ENCODE measurements at regions not wholly inside any gene's neighbourhood (a gene's known extent, or its start where the extent isn't known, plus 50 kb on each side); places are given as distances from the start of the nearest gene placed in this dataset.

DNA sequence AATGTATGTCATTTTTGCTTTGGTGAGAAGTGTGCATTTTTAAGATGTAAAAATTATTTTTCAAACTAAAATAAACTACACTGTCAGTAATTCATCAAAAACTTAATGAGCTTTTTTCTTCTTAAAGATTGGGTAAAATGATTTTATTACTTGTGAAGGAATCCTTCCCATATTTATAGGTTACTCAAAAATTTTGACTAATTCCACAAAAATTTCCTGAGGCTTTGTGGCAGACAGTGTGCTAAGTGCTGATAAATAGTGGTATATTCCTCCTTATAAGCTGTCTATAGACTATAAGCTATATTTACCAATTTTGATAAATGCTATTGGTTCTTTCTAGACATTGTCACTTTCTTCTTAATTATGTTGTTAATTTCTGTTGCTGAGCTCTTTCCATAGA, 284.5 kb upstream of the SEMA6D start:
- no peak for TF ChIP-seq EZH2 (IDR thresholded peaks at IDR 0.05; ENCODE audit: borderline replicate concordance, insufficient read depth, low read depth, low read length, poor library complexity, severe bottlenecking)
- TF ChIP-seq, protein P1, sequence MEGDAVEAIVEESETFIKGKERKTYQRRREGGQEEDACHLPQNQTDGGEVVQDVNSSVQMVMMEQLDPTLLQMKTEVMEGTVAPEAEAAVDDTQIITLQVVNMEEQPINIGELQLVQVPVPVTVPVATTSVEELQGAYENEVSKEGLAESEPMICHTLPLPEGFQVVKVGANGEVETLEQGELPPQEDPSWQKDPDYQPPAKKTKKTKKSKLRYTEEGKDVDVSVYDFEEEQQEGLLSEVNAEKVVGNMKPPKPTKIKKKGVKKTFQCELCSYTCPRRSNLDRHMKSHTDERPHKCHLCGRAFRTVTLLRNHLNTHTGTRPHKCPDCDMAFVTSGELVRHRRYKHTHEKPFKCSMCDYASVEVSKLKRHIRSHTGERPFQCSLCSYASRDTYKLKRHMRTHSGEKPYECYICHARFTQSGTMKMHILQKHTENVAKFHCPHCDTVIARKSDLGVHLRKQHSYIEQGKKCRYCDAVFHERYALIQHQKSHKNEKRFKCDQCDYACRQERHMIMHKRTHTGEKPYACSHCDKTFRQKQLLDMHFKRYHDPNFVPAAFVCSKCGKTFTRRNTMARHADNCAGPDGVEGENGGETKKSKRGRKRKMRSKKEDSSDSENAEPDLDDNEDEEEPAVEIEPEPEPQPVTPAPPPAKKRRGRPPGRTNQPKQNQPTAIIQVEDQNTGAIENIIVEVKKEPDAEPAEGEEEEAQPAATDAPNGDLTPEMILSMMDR (IDR thresholded peaks at IDR 0.05) = no peak

Data from B cell (primary cell).